ENCODE measurements at regions not wholly inside any gene's neighbourhood (a gene's known extent, or its start where the extent isn't known, plus 50 kb on each side); places are given as distances from the start of the nearest gene placed in this dataset.
"Not testable (repeated sequence)": the region's sequence is repeated elsewhere in the genome, so short reads cannot be mapped to it uniquely, and the experiment has no call there.

GRCh38 chr12:131274061-131274460, 320.4 kb downstream of the ADGRD1 start:
- no peak for DNase-seq (ENCODE audit: low read depth)

DNA sequence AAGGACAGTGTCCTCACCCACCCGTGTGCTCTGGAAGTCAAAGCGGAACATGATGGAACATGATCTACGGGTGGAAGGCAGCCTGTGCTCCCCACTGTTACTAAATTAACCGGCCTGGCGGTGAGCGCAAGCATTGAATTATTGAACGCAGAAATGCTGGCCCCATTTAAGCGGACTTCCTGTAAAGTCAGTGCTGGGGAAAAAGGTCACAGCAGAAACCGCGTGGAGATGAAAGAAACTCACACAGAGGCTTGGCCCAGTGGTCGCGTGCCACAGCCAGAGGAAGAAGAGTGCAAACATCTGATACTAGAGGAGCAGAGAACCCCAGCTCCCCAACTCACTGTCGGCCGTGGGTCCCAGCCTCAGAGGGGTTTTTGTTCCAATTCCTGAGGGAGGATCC, 321.2 kb downstream of the ADGRD1 start:
- no peak for DNase-seq (ENCODE audit: low read depth)

DNA sequence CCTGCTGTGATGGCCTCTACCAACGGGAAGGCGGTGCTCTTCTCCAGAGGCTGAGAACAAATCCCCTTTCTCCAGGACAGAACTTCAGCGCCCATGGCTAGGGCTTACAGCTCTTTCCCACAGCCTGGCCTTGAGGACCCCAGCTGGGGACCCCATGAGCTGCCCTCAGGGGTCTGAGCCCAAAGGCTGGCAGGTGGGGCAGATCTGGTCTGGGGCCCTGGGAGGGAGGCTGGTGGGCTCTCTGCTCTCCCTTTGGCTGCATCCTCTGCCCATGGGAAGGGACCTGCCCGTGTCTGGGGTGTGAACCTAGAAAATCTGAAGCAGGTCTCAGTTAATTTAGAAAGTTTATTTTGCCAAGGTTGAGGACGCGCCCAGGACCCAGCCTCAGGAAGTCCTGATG, 322.1 kb downstream of the ADGRD1 start:
- DNase-seq (ENCODE audit: low read depth) = no peak

DNA sequence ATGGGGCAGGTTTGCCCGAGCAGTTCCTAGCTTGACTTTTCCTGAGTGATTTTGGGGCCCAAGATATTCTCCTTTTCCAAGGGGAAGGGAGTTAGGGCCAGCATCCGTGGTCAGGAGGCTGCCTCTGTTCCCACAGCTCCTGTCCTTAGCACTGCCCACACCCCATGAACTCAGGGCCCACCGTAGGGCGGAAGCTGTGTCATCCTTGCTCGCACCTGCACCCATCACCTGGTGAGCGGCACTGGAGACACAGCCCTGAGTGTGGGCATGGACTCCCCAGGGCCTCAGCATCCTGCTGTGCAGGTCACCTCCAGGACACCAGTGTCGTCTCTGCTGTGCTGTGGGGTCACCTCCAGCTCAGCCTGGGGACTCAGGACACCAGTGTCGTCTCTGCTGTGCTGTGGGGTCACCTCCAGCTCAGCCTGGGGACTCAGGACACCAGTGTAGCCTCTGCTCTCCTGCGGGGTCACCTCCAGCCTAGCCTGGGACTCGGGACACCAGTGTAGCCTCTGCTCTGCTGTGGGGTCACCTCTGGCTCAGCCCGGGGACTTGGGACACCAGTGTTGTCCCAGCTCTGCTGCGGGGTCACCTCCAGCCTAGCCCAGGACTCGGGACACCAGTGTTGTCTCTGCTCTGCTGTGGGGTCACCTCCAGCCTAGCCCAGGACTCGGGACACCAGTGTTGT, 322.9 kb downstream of the ADGRD1 start:
- DNase-seq (ENCODE audit: low read depth) = no peak

- DNase-seq (ENCODE audit: low read depth) = not testable (repeated sequence)
Measured at GRCh38 chr12:131277186-131278091, 323.7 kb downstream of the ADGRD1 start.

DNA sequence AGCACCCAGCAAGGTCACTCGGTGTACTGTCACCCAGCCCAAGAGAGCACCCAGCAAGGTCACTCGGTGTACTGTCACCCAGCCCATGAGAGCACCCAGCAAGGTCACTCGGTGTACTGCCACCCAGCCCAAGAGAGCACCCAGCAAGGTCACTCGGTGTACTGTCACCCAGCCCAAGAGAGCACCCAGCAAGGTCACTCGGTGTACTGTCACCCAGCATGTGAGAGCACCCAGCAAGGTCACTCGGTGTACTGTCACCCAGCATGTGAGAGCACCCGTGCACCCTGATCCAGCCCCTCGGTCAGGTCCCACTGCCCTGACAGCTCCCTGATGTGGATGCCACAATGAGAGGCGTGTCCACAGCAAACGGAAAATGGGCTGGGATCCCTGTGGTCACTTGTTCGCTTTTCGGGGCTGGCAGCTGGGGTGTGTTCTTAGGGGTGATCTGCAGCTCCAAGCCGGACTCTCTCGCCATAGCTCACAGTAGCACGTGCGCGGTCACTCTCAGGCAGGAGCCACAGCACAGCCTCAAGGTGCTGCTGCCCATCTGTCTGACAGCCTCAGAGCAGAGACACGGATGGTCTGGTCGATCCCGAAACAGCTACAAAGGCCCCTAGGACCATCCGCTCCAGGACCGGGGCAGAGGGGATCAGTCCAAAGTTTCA, 324.9 kb downstream of the ADGRD1 start:
- DNase-seq (ENCODE audit: low read depth) = not testable (repeated sequence)

DNA sequence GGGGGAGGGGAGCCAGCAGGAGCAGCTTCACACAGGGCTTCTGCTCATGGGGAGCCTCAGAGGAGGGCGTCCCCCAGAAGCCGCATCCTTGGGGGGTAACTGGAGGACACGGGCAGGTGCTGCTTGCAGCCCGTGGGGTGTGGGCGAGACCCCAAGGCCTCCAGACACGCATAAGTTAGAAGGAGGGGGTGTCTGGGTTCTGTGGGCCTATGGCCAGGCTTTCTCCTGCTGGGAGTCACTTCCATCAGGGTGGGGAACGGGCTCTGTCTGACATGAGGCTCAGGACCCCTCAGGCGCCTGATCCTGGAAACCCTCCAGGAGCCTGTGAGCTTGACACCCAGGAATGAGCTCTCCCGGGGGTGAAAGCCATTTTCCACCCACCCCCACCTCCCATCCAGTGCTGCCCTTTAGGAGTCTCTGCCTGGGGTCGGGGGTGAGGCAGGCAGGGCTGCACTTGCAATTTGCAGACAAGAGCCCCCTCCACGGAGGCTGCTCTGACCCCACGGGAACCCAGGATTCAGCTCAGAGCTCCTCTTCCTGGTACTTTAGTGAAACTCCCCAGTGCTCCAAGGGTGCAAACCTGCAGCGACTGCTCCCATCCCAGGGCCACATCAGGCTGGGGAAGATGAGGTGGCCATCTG, 325.7 kb downstream of the ADGRD1 start:
- DNase-seq (ENCODE audit: low read depth) = no peak

- no peak for DNase-seq (ENCODE audit: low read depth)
Measured at GRCh38 chr12:131280426-131280825, 326.7 kb downstream of the ADGRD1 start.

GRCh38 chr12:131281016-131281415, 327.3 kb downstream of the ADGRD1 start:
- DNase-seq (ENCODE audit: low read depth) = no peak

DNA sequence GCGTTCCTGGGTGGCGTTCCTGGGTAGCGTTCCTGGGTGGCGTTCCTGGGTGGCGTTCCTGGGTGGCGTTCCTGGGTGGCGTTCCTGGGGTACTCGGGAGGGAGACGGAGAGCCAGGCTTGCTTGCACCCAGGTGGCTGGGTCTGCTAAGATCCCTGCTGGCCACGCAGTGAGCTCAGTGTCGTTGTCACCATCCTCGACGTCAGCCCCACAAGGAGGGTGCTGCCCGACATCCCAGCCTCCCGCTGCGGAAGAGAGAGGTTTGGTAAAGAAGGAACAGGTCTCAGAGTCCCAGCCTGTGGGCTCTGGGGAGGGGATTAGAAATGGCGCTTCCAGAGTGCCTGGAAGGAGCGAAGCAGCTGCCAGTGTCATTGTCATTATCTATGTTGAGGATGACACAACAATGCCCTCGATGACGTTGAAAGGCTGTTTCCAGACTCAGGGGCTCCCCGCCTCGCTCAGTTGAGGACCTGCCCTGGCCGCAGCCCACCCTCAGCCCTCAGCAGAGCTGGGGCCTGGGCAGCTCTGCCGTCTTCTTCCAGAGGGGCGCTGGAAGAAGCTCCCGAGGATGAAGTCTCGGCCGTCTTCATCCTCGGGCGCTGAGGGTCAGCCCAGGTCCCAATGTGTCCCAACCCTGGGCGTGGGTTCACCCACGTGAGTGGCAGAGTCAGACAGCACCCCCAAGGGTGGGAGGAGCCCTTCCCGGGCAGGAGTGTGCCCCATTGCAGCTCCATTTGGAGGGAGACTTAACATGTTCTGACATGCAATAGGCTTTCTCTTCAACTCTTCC, 328.8 kb downstream of the ADGRD1 start:
- DNase-seq (ENCODE audit: low read depth) = no peak

- DNase-seq (ENCODE audit: low read depth) = no peak
Measured at GRCh38 chr12:131283191-131283861, 329.6 kb downstream of the ADGRD1 start.

DNA sequence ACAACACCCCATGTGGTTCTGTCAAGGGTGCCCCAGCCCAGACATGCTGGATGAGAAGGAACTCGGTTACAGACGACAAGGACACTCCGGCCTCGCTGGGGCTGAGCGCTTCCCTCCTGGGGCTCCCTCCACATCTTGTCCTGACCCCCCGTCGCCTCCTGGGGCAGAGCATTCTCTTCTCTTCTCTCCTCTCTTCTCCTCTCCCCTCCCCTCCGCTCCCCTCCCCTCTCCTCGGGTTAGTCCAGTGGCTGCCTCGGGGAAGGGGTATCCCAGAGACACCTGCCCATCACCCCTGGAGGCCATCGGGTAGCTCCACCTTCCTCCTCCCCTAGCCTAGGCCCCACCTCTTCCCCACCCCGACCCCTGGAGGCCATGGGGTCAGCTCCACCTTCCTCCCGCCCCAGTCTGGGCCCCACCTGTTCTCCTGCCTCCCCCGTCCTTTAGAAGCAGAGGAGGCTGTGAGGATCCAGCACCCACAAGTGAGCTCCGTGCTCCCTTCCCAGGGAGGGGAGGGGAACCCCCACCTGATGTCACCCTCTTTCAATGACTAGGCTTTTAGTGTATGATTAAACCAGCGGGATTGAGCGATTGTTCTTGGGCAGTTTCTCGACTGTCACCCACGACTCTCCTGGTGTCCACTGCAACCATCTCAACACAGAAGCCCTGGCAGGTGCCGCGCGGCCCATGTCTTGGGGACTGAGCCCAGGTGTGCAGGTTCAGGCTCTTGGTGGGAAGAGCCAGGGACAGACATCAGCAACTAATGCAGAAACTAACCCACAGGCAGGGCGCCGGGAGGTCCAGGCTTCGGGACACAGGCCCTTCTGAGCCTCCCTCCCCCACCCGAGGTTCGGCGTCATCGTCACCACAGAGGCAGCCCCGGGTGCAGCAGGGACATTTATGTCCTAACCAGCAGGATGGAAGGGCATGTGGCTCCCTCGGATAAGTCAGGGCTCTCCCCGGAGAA, 330.4 kb downstream of the ADGRD1 start:
- DNase-seq (ENCODE audit: low read depth) = not testable (repeated sequence)

DNA sequence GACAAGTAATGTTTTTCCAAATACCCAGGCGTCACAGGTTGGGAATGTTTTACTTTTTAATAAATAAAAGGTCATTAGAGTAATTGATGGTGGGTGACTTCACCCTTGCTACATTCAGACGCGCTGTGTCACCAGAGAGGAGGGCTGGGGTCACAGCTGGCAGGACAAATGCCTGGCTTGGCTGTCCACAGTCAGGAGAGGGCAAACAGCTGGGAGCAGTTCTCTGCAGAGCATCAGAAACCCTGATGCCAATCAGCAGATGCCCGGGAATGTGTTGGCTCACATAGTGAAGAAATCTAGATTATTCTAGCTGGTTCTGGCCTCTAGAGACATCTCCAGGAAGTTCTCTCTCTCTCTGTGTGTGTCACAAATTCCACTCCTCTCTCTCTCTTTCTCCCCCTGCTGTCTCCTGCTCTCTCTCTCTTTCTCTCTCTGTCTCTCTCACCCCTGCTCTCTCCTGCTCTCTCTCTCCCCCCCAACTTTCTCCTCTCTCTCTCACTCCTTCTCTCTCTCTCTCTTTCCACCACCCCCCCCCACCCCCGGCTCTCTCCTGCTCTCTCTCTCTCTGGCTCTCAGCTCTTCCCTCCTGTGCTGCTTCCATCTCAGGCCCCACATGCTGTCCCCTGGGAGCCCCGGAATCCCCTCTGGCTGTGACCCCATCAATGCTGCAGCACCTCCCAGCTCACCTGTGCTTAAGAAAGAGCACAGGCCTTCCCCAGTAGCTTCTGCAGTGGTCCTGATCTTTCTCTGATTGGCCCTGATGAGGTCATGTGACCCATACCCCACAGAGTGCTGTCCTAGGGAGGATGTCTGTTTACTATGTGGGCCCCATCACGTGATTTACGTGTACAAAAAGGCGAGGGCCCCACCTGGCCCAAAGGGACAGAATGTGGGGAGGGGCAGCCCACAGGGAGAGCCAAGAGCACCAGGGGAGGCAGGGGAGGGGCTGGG, 331.5 kb downstream of the ADGRD1 start:
- not testable (repeated sequence) for DNase-seq (ENCODE audit: low read depth)

GRCh38 chr12:131285905-131286295, 332.2 kb downstream of the ADGRD1 start:
- DNase-seq (ENCODE audit: low read depth) = not testable (repeated sequence)

- DNase-seq (ENCODE audit: low read depth) = not testable (repeated sequence)
Measured at GRCh38 chr12:131286301-131286700, 332.6 kb downstream of the ADGRD1 start.

GRCh38 chr12:131287015-131287937, 333.6 kb downstream of the ADGRD1 start:
- no peak for DNase-seq (ENCODE audit: low read depth)
